ENCODE measurements at regions not wholly inside any gene's neighbourhood (a gene's known extent, or its start where the extent isn't known, plus 50 kb on each side); places are given as distances from the start of the nearest gene placed in this dataset.

DNA sequence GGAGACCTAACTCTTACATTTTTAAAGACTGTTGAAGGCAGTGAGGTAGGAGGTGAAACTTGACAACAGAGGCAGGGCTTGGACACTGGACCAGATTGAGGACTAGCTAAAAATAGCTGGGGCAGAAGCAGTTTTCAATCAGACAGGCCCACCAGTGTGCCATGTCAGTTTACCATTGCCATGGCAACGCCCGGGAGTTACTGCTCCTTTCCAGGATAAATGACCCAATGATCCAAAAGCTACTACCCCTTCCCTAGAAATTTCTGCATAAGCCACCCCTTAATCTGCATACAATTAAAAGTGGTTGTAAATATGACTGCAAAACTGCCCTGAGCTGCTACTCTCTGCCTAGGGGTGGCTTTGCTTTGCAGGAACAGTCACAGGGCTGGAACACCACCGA, 53.2 kb upstream of the PKP2 start:
- Histone ChIP-seq H3K27ac (replicated peaks) (no peak overlapping the region), H3K27me3 (ENCODE audit: low read depth) (peaks cover 7% of the 10 kb centered on the region), H3K9me3 (replicated peaks) (no peaks in the 10 kb centered on the region), H3K4me1 (no peaks in the 10 kb centered on the region), H3K36me3 (no peaks in the 10 kb centered on the region), H3K4me3 (no peak overlapping the region)
- intact Hi-C loops (cut with micrococcal nuclease), result loop anchor here (10.0 kb wide), 1 partner anchor 1075 kb away; the partner anchor contains the start of gene ALG10
- TF ChIP-seq, protein P1, sequence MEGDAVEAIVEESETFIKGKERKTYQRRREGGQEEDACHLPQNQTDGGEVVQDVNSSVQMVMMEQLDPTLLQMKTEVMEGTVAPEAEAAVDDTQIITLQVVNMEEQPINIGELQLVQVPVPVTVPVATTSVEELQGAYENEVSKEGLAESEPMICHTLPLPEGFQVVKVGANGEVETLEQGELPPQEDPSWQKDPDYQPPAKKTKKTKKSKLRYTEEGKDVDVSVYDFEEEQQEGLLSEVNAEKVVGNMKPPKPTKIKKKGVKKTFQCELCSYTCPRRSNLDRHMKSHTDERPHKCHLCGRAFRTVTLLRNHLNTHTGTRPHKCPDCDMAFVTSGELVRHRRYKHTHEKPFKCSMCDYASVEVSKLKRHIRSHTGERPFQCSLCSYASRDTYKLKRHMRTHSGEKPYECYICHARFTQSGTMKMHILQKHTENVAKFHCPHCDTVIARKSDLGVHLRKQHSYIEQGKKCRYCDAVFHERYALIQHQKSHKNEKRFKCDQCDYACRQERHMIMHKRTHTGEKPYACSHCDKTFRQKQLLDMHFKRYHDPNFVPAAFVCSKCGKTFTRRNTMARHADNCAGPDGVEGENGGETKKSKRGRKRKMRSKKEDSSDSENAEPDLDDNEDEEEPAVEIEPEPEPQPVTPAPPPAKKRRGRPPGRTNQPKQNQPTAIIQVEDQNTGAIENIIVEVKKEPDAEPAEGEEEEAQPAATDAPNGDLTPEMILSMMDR (IDR thresholded peaks at IDR 0.05; ENCODE audit: borderline replicate concordance), result no peak
- DNase-seq, result no peak

DNA sequence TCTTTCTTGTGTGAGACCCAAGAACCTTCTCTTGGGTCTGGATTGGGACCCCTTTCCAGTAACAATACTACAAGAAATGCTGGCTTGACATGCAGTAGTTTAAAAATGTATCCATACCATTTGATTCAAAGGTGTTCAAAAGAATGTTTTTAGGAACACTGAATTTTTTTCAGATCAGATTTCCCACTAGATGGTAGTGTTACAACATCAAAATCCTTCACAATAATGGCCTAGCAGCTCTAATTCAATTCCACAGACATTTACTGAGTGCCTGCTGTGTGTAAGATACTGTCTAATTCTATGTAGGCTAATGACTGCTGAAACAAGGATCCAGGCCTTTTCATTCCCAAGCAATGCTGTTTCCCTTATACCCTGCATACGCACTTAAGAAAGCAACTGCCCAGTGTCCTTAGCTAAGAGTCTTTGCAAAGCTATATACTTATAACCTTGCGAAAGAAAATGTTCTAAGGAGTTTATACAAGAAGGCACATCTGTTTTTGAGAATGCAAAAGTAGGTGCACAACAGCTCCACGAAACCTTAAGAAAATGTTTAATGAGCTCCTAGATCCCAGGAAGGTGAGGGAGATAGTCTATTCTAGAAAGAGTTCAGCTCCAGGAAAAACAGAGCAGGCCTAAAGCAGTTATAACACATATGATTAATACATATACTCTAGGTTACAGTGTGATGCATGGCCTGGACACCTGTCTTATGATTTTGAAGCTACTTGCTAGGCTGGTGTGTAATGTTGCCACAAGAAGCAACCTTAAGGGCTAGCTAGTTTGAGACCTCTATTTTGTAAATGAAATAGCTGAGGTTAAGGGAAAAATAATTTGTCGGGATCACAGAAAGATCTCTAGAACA, 50.9 kb upstream of the PKP2 start:
- H3K27me3 ChIP-seq (ENCODE audit: low read depth), result peaks cover 4% of the 10 kb centered on the region
- H3K4me3 ChIP-seq, result no peak overlapping the region
- no peaks in the 10 kb centered on the region for H3K36me3 ChIP-seq
- no peak overlapping the region for H3K27ac ChIP-seq (replicated peaks)
- no peaks in the 10 kb centered on the region for H3K4me1 ChIP-seq
- no peaks in the 10 kb centered on the region for H3K9me3 ChIP-seq (replicated peaks)
- TF ChIP-seq, protein P1 (IDR thresholded peaks at IDR 0.05; ENCODE audit: borderline replicate concordance), result no peak
- DNase-seq, result no peak
- intact Hi-C loops (cut with micrococcal nuclease), result loop anchor here (10.0 kb wide), 1 partner anchor 1077 kb away; the partner anchor contains the start of gene ALG10

DNA sequence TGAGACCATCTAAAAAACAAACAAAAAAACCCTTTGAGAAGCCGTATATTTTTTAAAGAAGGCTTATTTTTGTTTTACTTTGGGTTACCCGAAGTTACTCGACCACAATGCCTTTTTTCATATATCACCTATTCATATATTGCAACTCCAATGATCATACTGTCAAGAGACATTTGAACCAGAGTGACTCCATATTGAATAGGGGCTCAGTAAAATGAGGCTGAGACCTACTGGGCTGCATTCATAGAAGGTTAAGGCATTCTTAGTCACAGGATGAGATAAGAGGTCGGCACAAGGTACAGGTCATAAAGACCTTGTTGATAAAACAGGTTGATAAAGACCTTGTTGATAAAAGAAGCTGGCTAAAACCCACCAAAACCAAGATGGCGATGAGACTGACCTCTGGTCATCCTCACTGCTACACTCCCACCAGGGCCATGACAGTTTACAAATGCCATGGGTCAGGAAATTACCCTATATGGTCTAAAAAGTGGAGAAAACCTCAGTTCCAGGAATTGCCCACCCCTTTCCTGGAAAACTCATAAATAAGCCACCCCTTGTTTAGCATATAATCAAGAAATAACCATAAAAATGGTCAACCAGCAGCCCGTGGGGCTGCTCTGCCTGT, 50.0 kb upstream of the PKP2 start:
- H3K4me1 ChIP-seq, result no peaks in the 10 kb centered on the region
- H3K9me3 ChIP-seq (replicated peaks), result no peaks in the 10 kb centered on the region
- H3K27me3 ChIP-seq (ENCODE audit: low read depth), result no peaks in the 10 kb centered on the region
- no peak overlapping the region for H3K27ac ChIP-seq (replicated peaks)
- H3K36me3 ChIP-seq, result no peaks in the 10 kb centered on the region
- no peak for DNase-seq
- intact Hi-C loops (cut with micrococcal nuclease), result loop anchor here (10.0 kb wide), 1 partner anchor 1078 kb away; the partner anchor contains the start of gene ALG10
- TF ChIP-seq, protein P1 (IDR thresholded peaks at IDR 0.05; ENCODE audit: borderline replicate concordance), result no peak
- no peak overlapping the region for H3K4me3 ChIP-seq
